ENCODE measurements at regions not wholly inside any gene's neighbourhood (a gene's known extent, or its start where the extent isn't known, plus 50 kb on each side); places are given as distances from the start of the nearest gene placed in this dataset.

DNA sequence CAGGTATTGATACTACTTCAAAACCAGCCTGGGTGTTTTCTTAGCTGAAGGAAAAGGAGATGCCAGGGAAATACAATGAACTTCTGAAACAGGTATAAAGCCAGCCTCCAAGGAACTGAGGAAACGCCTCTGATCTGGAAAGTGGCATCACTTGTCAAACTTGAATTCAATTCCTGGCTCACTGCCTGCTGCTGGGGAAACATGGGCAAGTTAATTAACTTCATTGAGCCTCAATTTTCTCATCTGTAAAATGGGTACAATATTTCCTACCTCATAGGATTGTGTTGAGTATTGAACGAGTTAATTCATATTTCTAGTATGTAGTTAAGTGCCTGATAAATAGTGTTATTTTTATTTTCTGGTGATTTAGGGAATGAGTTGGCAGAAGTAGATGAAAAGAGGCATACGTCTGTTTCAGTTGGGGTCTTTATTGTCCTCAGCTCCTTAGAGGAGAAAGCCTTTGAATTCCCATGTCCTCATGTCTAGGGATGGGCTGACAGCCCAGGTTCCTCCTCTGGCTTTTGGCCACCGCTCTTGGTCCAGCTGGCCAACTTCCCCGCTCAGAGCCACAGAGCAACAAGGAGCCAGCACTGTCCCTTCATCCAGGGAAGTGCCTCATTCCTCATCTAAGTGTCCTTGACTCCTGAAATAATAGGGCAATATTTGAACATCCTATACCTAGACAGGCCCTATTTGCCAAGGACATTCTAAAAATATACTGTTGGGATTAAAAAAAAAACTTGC is 210.5 kb upstream of the GATA6 start:
- no peak for TF ChIP-seq CTCF (IDR thresholded peaks at IDR 0.05)
- TF ChIP-seq POLR2A (IDR thresholded peaks at IDR 0.05) = no peak

Data from upper lobe of left lung (tissue), 4 donors.